ENCODE measurements at regions not wholly inside any gene's neighbourhood (a gene's known extent, or its start where the extent isn't known, plus 50 kb on each side); places are given as distances from the start of the nearest gene placed in this dataset.
A peak's percentile ranks its signal among the peaks of the same experiment; 100 is the strongest.
"Not testable (repeated sequence)": the region's sequence is repeated elsewhere in the genome, so short reads cannot be mapped to it uniquely, and the experiment has no call there.

GRCh38 chr21:38089763-38090046 is 167.1 kb upstream of the KCNJ15 start:
- no peaks in the 10 kb centered on the region for H3K9me3 ChIP-seq (ENCODE audit: control insufficient read depth, insufficient read depth, low read depth, low read length)
- no peak for TF ChIP-seq CTCF (conservative IDR thresholded peaks at IDR 0.05 in 1 of 2, IDR thresholded peaks at IDR 0.05 in 1 of 2; ENCODE audit: low read depth in 1 of 2, low read length in 2 of 2)
- no peak overlapping the region for H2AFZ ChIP-seq (ENCODE audit: low read length)

DNA sequence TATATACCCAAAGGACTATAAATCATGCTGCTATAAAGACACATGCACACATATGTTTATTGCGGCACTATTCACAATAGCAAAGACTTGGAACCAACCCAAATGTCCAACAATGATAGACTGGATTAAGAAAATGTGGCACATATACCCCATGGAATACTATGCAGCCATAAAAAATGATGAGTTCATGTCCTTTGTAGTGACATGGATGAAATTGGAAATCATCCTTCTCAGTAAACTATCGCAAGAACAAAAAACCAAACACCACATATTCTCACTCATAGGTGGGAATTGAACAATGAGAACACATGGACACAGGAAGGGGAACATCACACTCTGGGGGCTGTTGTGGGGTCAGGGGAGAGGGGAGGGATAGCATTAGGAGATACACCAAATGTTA is 165.7 kb upstream of the KCNJ15 start:
- not testable (repeated sequence) for H2AFZ ChIP-seq (ENCODE audit: low read length); H3K4me3 ChIP-seq (replicated peaks in 1 of 4; ENCODE audit: control extremely low read depth in 1 of 4, insufficient read depth in 1 of 4, low read depth in 3 of 4, low read length in 4 of 4); H3K27ac ChIP-seq (ENCODE audit: insufficient read depth, low read length); H4K20me1 ChIP-seq (ENCODE audit: control insufficient read depth, extremely low read depth, insufficient read depth, low read length); H3K9me3 ChIP-seq (ENCODE audit: control insufficient read depth, insufficient read depth, low read depth, low read length); H3K79me2 ChIP-seq (ENCODE audit: control insufficient read depth, insufficient read depth, low read length); H3K27me3 ChIP-seq (ENCODE audit: control insufficient read depth, insufficient read depth, low read length); H3K4me1 ChIP-seq (ENCODE audit: control insufficient read depth, extremely low read depth, insufficient read depth, low read length); H3K9ac ChIP-seq (ENCODE audit: insufficient read depth, low read length); DNase-seq (ENCODE audit: low read depth in 2 of 2); H3K4me2 ChIP-seq (ENCODE audit: extremely low read depth, insufficient read depth, low read length); H3K36me3 ChIP-seq (ENCODE audit: control insufficient read depth, insufficient read depth, low read length)

More at GRCh38 chr21:38089763-38090046, 167.1 kb upstream of the KCNJ15 start:
- H3K27ac ChIP-seq (ENCODE audit: insufficient read depth, low read length): no peak overlapping the region
- H3K27me3 ChIP-seq (ENCODE audit: control insufficient read depth, insufficient read depth, low read length): peaks cover 2% of the 10 kb centered on the region
- no peaks in the 10 kb centered on the region for H3K4me1 ChIP-seq (ENCODE audit: control insufficient read depth, extremely low read depth, insufficient read depth, low read length)
- H3K36me3 ChIP-seq (ENCODE audit: control insufficient read depth, insufficient read depth, low read length): no peaks in the 10 kb centered on the region
- H3K79me2 ChIP-seq (ENCODE audit: control insufficient read depth, insufficient read depth, low read length): no peaks in the 10 kb centered on the region
- no peak overlapping the region for H3K4me3 ChIP-seq (replicated peaks in 1 of 4; ENCODE audit: control extremely low read depth in 1 of 4, insufficient read depth in 1 of 4, low read depth in 3 of 4, low read length in 4 of 4)
- no peak for DNase-seq (ENCODE audit: low read depth in 2 of 2)
- H4K20me1 ChIP-seq (ENCODE audit: control insufficient read depth, extremely low read depth, insufficient read depth, low read length): no peaks in the 10 kb centered on the region
- no peak overlapping the region for H3K9ac ChIP-seq (ENCODE audit: insufficient read depth, low read length)
- H3K4me2 ChIP-seq (ENCODE audit: extremely low read depth, insufficient read depth, low read length): no peak overlapping the region

- no peak overlapping the region for H2AFZ ChIP-seq (ENCODE audit: low read length)
- TF ChIP-seq EZH2 (IDR thresholded peaks at IDR 0.05; ENCODE audit: low read length, missing control alignments) (no peak), CTCF (conservative IDR thresholded peaks at IDR 0.05 in 1 of 2, IDR thresholded peaks at IDR 0.05 in 1 of 2; ENCODE audit: low read depth in 1 of 2, low read length in 2 of 2) (no peak)
- H3K4me3 ChIP-seq (replicated peaks in 1 of 4; ENCODE audit: control extremely low read depth in 1 of 4, insufficient read depth in 1 of 4, low read depth in 3 of 4, low read length in 4 of 4): no peak overlapping the region
- H3K9me3 ChIP-seq (ENCODE audit: control insufficient read depth, insufficient read depth, low read depth, low read length): no peaks in the 10 kb centered on the region
- H3K27me3 ChIP-seq (ENCODE audit: control insufficient read depth, insufficient read depth, low read length): peaks cover 4% of the 10 kb centered on the region
- no peaks in the 10 kb centered on the region for H4K20me1 ChIP-seq (ENCODE audit: control insufficient read depth, extremely low read depth, insufficient read depth, low read length)
- no peak overlapping the region for H3K9ac ChIP-seq (ENCODE audit: insufficient read depth, low read length)
- no peaks in the 10 kb centered on the region for H3K36me3 ChIP-seq (ENCODE audit: control insufficient read depth, insufficient read depth, low read length)
- H3K79me2 ChIP-seq (ENCODE audit: control insufficient read depth, insufficient read depth, low read length): no peaks in the 10 kb centered on the region
- no peak overlapping the region for H3K4me2 ChIP-seq (ENCODE audit: extremely low read depth, insufficient read depth, low read length)
- no peak overlapping the region for H3K27ac ChIP-seq (ENCODE audit: insufficient read depth, low read length)
- H3K4me1 ChIP-seq (ENCODE audit: control insufficient read depth, extremely low read depth, insufficient read depth, low read length): no peaks in the 10 kb centered on the region
- no peak for DNase-seq (ENCODE audit: low read depth in 2 of 2)
Observed at GRCh38 chr21:38092051-38092450, 164.7 kb upstream of the KCNJ15 start.

DNA sequence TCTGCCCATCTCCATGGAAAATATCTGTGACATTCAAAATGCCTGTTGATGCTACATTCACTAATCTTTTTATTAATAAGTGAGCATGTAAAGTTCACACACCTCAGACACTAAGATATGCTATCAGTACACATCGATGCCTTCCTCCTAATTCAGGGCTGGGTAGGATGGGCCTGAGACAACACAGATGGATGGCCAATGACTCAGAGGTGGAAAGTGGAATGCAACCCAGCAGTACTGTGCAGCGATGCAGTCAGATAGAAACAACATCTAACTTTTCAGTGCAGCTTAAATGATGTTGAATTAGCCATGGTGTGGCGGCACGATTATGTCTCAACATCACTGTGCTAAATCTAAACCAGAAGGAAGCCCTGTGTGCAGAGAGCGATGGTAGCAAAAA is 161.6 kb upstream of the KCNJ15 start:
- no peaks in the 10 kb centered on the region for H4K20me1 ChIP-seq (ENCODE audit: control insufficient read depth, extremely low read depth, insufficient read depth, low read length)
- no peaks in the 10 kb centered on the region for H3K36me3 ChIP-seq (ENCODE audit: control insufficient read depth, insufficient read depth, low read length)
- H3K79me2 ChIP-seq (ENCODE audit: control insufficient read depth, insufficient read depth, low read length): no peaks in the 10 kb centered on the region
- TF ChIP-seq CTCF (conservative IDR thresholded peaks at IDR 0.05 in 1 of 2, IDR thresholded peaks at IDR 0.05 in 1 of 2; ENCODE audit: low read depth in 1 of 2, low read length in 2 of 2) (no peak), EZH2 (IDR thresholded peaks at IDR 0.05; ENCODE audit: low read length, missing control alignments) (no peak)
- no peaks in the 10 kb centered on the region for H3K4me1 ChIP-seq (ENCODE audit: control insufficient read depth, extremely low read depth, insufficient read depth, low read length)
- no peaks in the 10 kb centered on the region for H3K9me3 ChIP-seq (ENCODE audit: control insufficient read depth, insufficient read depth, low read depth, low read length)
- H3K27ac ChIP-seq (ENCODE audit: insufficient read depth, low read length): no peak overlapping the region
- no peak overlapping the region for H2AFZ ChIP-seq (ENCODE audit: low read length)
- H3K4me3 ChIP-seq (replicated peaks in 1 of 4; ENCODE audit: control extremely low read depth in 1 of 4, insufficient read depth in 1 of 4, low read depth in 3 of 4, low read length in 4 of 4): no peak overlapping the region
- H3K27me3 ChIP-seq (ENCODE audit: control insufficient read depth, insufficient read depth, low read length): peaks cover 6% of the 10 kb centered on the region
- no peak overlapping the region for H3K4me2 ChIP-seq (ENCODE audit: extremely low read depth, insufficient read depth, low read length)
- DNase-seq (ENCODE audit: low read depth in 2 of 2): peak in 1 of 2 donors; percentile 16
- no peak overlapping the region for H3K9ac ChIP-seq (ENCODE audit: insufficient read depth, low read length)

All from fibroblast of lung (primary cell).